ENCODE measurements at regions not wholly inside any gene's neighbourhood (a gene's known extent, or its start where the extent isn't known, plus 50 kb on each side); places are given as distances from the start of the nearest gene placed in this dataset.

GRCh38 chr5:75940418-75940817, 142.8 kb upstream of the SV2C start:
- Histone ChIP-seq H3K36me3 (ENCODE audit: control insufficient read depth in 2 of 2, insufficient read depth in 2 of 2, low read length in 1 of 2) (no peaks in the 10 kb centered on the region), H3K79me2 (ENCODE audit: control insufficient read depth, insufficient read depth, low read length) (no peaks in the 10 kb centered on the region), H2AFZ (ENCODE audit: control insufficient read depth, low read depth, low read length) (no peak overlapping the region), H3K9ac (ENCODE audit: control insufficient read depth, insufficient read depth, low read length) (no peak overlapping the region), H3K9me3 (replicated peaks; ENCODE audit: control insufficient read depth, insufficient read depth, low read length) (no peaks in the 10 kb centered on the region; the same call in 2 of the 3 replicates), H3K4me2 (ENCODE audit: control insufficient read depth, insufficient read depth) (no peak overlapping the region), H3K27ac (ENCODE audit: control insufficient read depth, insufficient read depth) (no peak overlapping the region), H4K20me1 (ENCODE audit: control insufficient read depth, insufficient read depth) (no peaks in the 10 kb centered on the region), H3K4me1 (ENCODE audit: control insufficient read depth, insufficient read depth, low read length) (no peaks in the 10 kb centered on the region), H3K4me3 (no peak overlapping the region), H3K27me3 (replicated peaks in 1 of 2; ENCODE audit: control insufficient read depth in 2 of 2, insufficient read depth in 2 of 2, low read length in 1 of 2) (no peaks in the 10 kb centered on the region; a peak in 1 of 4 replicates)
- RAD21 ChIA-PET (ENCODE audit: unreplicated experiment): no interaction called here
- 32% methylated on average over 2 of the region's 2 CpGs for WGBS (ENCODE audit: insufficient coverage, insufficient replicate concordance, low lambda C conversion rate, missing lambda C conversion rate)
- CTCF ChIA-PET: no interaction called here
- no peak for ATAC-seq
- DNase-seq (ENCODE audit: low read depth, low spot score): no peak
- BruUV-seq (replicated peaks): no TSS peak
- TF ChIP-seq POU2F2 (IDR thresholded peaks at IDR 0.05; ENCODE audit: borderline replicate concordance, low read depth, low read length): no peak
- no peak for TF ChIP-seq RAD51 (IDR thresholded peaks at IDR 0.05)
- TF ChIP-seq SIN3A (IDR thresholded peaks at IDR 0.05; ENCODE audit: low read depth, low read length): no peak
- TF ChIP-seq SMC3 (IDR thresholded peaks at IDR 0.05; ENCODE audit: borderline replicate concordance, low read length): no peak
- no peak for TF ChIP-seq RFX5 (IDR thresholded peaks at IDR 0.05; ENCODE audit: low read depth, low read length)
- TF ChIP-seq ZSCAN29 (IDR thresholded peaks at IDR 0.05): no peak
- no peak for TF ChIP-seq CREB1 (IDR thresholded peaks at IDR 0.05; ENCODE audit: low read depth)
- TF ChIP-seq E2F4 (IDR thresholded peaks at IDR 0.05; ENCODE audit: low read depth, low read length): no peak
- TF ChIP-seq ELK1 (IDR thresholded peaks at IDR 0.05; ENCODE audit: low read depth, low read length): no peak
- no peak for TF ChIP-seq SIX5 (IDR thresholded peaks at IDR 0.05; ENCODE audit: low read depth, low read length, severe bottlenecking)
- no peak for TF ChIP-seq NR2C1 (IDR thresholded peaks at IDR 0.05)
- no peak for TF ChIP-seq DPF2 (IDR thresholded peaks at IDR 0.05)
- TF ChIP-seq SUZ12 (IDR thresholded peaks at IDR 0.05; ENCODE audit: unreplicated experiment): no peak
- SMC1A ChIA-PET (ENCODE audit: uncharacterized antibody, unreplicated experiment): no interaction called here
- intact Hi-C loops (cut with micrococcal nuclease; ENCODE audit: unreplicated experiment) (no loop called here), in situ Hi-C loops (cut with MboI) (no loop called here)
- FAIRE-seq: no peak
- POLR2A ChIA-PET: no interaction called here
